Aorta (tissue), 5 donors: ENCODE measurements at regions not wholly inside any gene's neighbourhood (a gene's known extent, or its start where the extent isn't known, plus 50 kb on each side); places are given as distances from the start of the nearest gene placed in this dataset.
"Not testable (repeated sequence)": the region's sequence is repeated elsewhere in the genome, so short reads cannot be mapped to it uniquely, and the experiment has no call there.

Experiments used
- ATAC-seq: fragments of 200-7000 bp; cut with Tn5 transposase; one replicate; pipeline ENCODE4 v1.9.1; 2022; ENCODE audit warnings: moderate library complexity; ENCODE audit not compliant: low FRiP score
- DNase-seq, 2 donors: peaks; one replicate each; pipeline ENCODE4 v3.0.0-alpha.2; 2020
- H3K27ac ChIP-seq, 2 donors: one replicate each; pipeline ENCODE4 v1.5.1; 2013; ENCODE audit warnings: low read length in 2 of 2, mild to moderate bottlenecking in 2 of 2, moderate library complexity in 2 of 2, control low read depth in 1 of 2, inconsistent platforms in 1 of 2, low read depth in 1 of 2
- H3K27me3 ChIP-seq, 2 donors: one replicate each; pipeline ENCODE4 v1.6.1; 2013; ENCODE audit warnings: control low read depth in 1 of 2, low read length in 1 of 2, mild to moderate bottlenecking in 1 of 2, moderate library complexity in 1 of 2; ENCODE audit not compliant: insufficient read depth in 2 of 2, control insufficient read depth in 1 of 2
- H3K36me3 ChIP-seq, 2 donors: one replicate each; pipeline ENCODE4 v1.6.1; 2013; ENCODE audit warnings: control low read depth in 1 of 2, low read length in 1 of 2, mild to moderate bottlenecking in 1 of 2; ENCODE audit not compliant: insufficient read depth in 2 of 2, control insufficient read depth in 1 of 2
- H3K4me1 ChIP-seq, 2 donors: one replicate each; pipeline ENCODE4 v1.6.1; 2013; ENCODE audit warnings: low read length in 2 of 2, control low read depth in 1 of 2, mild to moderate bottlenecking in 1 of 2, moderate library complexity in 1 of 2; ENCODE audit not compliant: insufficient read depth in 2 of 2, control insufficient read depth in 1 of 2
- H3K4me3 ChIP-seq, 2 donors: one replicate each; pipeline ENCODE4 v1.5.1; 2013; ENCODE audit warnings: low read length in 2 of 2, control low read depth in 1 of 2, mild to moderate bottlenecking in 1 of 2
- H3K9me3 ChIP-seq: one replicate; pipeline ENCODE4 v1.6.1; 2013; ENCODE audit warnings: mild to moderate bottlenecking, low read length; ENCODE audit not compliant: control insufficient read depth
- WGBS, 2 donors: extraction: QIAGEN DNeasy Blood & Tissue Kit; methylation state at CpG; one replicate each; pipeline ENCODE4 v1.1.7; 2013; 5-methylcytosine and 5-hydroxymethylcytosine counted together
- intact Hi-C, 2 donors: fragments of 100-400 bp; cut with DNase I; formaldehyde crosslinking; loops; one replicate each; pipeline versions ENCODE4 v1.14.2 to v1.15.0; 2022
- donor health status: healthy with polysubstance abuse.
- donor health status: Bipolar disorder and iron deficiency.
- donor health status: DM: no; HTN: no; CAD: no.
- donor health status: DM: no; HTN: no; CAD: no.
- donor health status: DM: yes; HTN: yes; CAD: no.

DNA sequence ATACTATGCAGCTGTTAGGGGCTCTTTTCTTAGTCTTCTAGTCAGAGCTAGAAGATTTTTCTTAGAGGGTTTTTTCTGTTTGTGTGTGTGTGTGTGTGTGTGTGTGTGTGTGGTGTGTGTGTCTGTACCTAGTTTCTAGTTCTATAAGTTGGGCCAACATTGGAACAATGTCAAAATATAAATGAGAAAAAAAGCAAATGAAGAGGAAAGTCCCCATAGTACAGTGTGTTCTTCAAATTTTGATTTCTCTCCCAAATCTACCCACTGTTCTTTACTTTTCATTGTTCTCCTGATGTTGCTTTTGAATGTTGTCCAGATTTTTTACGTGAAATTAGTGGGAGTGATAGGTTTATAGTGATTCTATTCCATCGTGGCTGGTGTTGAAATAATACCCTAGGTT is 2153.4 kb upstream of the RAG2 start:
- Histone ChIP-seq H3K27ac (no peak overlapping the region), H3K4me1 (no peaks in the 10 kb centered on the region), H3K4me3 (no peak overlapping the region), H3K27me3 (no peaks in the 10 kb centered on the region), H3K36me3 (no peaks in the 10 kb centered on the region), H3K9me3 (no peaks in the 10 kb centered on the region)
- ATAC-seq (no peak), DNase-seq (no peak)
- 27 to 29% methylated on average over 2 of the region's 2 CpGs for WGBS, 2 donors
- intact Hi-C loops: no loop called here

DNA sequence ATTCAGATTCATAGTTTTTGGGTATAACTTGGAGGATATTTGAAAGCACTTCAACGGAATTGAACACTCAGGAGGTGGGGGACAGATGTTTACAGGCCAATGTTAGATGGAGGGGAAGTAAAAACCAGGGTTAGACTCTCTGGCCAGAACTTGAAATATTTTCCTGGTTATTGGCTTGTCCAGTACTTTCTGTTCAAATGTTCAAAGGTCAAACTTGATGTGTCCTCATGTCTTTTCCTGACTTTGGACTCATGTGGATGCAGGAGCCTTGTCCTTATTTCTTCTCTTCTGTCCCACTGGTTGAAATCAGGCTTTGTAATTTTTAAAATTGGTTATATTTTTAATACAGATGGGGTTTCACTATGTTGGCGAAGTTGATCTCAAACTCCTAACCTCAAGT is 2148.5 kb upstream of the RAG2 start:
- H3K27ac ChIP-seq, H3K27me3 ChIP-seq, DNase-seq, H3K36me3 ChIP-seq, intact Hi-C loops, H3K9me3 ChIP-seq, H3K4me3 ChIP-seq, ATAC-seq, H3K4me1 ChIP-seq: not testable (repeated sequence)
- 95% methylated on average over 2 of the region's 2 CpGs for WGBS, 2 donors

DNA sequence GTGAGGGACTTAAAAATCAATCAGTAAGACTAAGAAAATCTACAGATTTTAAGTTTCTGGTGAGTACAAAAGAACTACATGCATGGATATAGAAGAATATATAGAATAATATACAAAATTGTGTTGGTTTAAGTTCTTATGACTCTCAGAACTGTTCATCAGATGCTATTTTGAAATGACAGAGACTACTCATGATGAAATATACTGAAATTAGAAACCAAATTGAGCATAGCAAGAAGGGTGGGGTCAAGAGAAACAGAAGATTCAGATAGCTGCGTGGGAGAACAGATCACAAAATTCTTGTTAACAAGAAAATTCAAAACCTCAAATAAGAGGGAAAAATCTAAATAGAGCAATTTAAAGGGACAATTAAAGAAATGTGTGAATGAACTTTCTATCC is 2125.3 kb upstream of the RAG2 start:
- Histone ChIP-seq H3K4me1 (no peaks in the 10 kb centered on the region), H3K36me3 (no peaks in the 10 kb centered on the region), H3K27ac (no peak overlapping the region), H3K9me3 (no peaks in the 10 kb centered on the region), H3K27me3 (no peaks in the 10 kb centered on the region), H3K4me3 (no peak overlapping the region)
- ATAC-seq (no peak), DNase-seq (no peak)
- WGBS, 2 donors: 91 to 94% methylated on average over 1 of the region's 1 CpG
- intact Hi-C loops: no loop called here

DNA sequence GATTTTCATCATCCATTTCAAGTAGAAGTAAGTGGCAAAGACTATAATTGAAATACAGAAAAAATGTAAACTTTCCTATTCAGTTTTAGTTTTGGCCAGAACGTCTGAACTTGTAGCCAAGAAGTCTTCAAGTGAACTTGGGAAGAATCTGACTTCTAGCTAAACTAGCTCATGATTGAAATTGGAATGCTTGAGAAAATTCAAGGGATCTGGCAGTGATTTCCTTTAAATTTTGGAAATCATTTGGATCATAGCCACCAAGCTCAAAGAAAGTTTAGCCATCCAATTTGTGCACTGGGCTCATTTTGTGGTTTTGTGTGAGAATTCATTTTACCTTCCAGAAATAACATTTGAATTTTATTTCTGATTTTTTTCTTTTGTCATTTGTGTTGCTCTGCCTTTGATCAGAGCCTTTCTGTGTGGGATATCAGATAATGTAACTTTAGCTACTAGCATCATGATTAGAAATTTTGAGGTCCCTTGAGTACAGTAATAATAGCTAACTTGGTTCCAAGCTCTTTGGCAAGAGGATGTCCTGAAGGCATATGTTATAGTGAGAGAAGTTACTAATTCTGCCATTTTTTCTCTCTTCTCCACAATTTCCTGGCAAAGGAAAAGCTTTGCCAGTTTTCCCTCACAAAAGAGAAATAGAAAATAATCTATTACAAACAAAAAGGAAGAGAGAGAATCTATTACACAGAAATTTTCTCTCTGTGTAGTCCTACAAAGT is 2123.7 kb upstream of the RAG2 start:
- WGBS, 2 donors: 0 to 7% methylated on average over 1 of the region's 1 CpG
- no peaks in the 10 kb centered on the region for H3K27me3 ChIP-seq
- H3K36me3 ChIP-seq: no peaks in the 10 kb centered on the region
- ATAC-seq (no peak), DNase-seq (no peak)
- H3K4me1 ChIP-seq: no peaks in the 10 kb centered on the region
- H3K4me3 ChIP-seq: no peak overlapping the region
- intact Hi-C loops: no loop called here
- no peaks in the 10 kb centered on the region for H3K9me3 ChIP-seq
- no peak overlapping the region for H3K27ac ChIP-seq

DNA sequence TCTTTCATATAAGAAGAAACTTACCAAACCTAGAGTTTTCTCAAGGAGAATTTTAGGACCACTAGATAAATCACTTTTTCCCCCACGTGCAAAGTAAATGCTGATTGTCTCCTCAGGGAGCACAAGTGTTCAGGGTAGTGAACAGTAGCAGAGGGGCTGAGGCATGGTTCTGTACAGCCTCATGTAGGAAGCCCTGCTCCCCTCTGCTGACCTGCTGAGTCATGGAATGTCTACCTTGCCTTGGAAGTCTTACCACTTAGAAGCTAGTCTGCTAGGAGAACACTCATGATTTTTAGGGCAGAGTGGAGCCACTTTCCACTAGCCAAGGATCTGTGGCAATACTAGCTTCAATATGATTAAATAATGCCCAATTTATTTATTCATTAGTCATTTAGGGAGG is 2120.6 kb upstream of the RAG2 start:
- no peak for DNase-seq
- intact Hi-C loops: no loop called here
- no peaks in the 10 kb centered on the region for H3K4me1 ChIP-seq
- H3K9me3 ChIP-seq: no peaks in the 10 kb centered on the region
- H3K4me3 ChIP-seq: no peak overlapping the region
- WGBS, 2 donors: 42 to 44% methylated on average over 1 of the region's 1 CpG
- H3K36me3 ChIP-seq: no peaks in the 10 kb centered on the region
- H3K27ac ChIP-seq: no peak overlapping the region
- H3K27me3 ChIP-seq: no peaks in the 10 kb centered on the region
- no peak for ATAC-seq

DNA sequence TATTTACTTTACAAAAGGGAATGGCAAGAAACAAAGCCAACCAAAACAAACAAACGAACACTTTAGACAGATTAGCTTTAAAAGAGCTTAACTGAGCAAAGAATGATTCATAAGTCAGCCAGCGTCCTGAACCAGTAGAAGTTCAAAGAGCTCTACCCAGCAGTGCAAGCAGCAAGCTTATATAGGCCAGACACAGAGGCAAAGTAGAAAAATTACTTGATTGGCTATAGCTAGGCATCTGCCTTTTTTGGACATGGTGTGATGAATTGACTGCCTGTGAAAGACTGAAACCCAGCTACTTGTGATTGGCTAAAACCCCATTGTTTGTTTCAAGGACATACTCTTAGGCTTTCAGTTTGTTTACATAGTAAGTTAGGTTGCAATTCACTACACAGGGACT is 2120.0 kb upstream of the RAG2 start:
- no peaks in the 10 kb centered on the region for H3K36me3 ChIP-seq
- H3K4me1 ChIP-seq: no peaks in the 10 kb centered on the region
- ATAC-seq (no peak), DNase-seq (no peak)
- WGBS, 2 donors: 34 to 35% methylated on average over 2 of the region's 2 CpGs
- H3K27me3 ChIP-seq: no peaks in the 10 kb centered on the region
- H3K27ac ChIP-seq: no peak overlapping the region
- no peak overlapping the region for H3K4me3 ChIP-seq
- intact Hi-C loops: no loop called here
- no peaks in the 10 kb centered on the region for H3K9me3 ChIP-seq

DNA sequence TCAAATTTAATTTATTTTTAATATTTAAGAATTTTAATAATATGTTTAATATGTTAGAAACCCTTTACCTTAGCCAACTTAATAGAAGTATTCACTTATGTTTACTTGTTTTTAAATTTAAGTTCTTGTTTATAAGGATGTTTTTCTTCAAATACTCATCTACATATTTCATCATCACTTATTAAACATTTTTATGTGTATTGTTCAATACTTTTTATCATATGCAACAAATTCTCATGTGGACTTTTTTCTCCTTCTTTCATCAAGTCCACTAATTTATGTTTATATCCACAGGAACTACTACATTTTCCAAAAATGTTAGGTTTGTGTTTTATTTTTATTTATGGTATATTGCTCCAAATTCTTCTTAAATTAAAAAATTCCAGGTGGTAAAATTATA is 2113.1 kb upstream of the RAG2 start:
- H3K27ac ChIP-seq: no peak overlapping the region
- H3K4me1 ChIP-seq: no peaks in the 10 kb centered on the region
- DNase-seq: no peak
- no peaks in the 10 kb centered on the region for H3K36me3 ChIP-seq
- H3K27me3 ChIP-seq: no peaks in the 10 kb centered on the region
- no peak for ATAC-seq
- no peak overlapping the region for H3K4me3 ChIP-seq
- intact Hi-C loops: no loop called here
- no peaks in the 10 kb centered on the region for H3K9me3 ChIP-seq

DNA sequence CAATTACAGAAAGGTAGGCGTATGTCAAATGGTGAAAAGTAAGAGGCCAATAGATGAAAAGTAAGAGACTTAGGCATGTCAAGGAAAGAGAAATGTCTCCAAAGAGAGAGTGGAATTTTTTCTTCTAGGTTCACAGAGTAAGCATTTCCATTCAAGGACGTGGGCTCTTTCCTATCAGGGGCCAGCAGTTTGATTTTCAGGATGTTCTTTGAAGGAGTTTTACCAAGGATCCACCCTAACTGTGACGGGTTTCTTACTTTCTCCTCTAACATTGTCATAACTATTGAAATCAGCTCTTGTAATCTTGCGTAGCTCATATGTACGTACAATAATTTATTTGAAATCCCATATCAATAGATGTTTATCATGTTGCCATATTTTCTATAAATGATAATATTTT is 2112.2 kb upstream of the RAG2 start:
- Histone ChIP-seq H3K27me3 (no peaks in the 10 kb centered on the region), H3K27ac (no peak overlapping the region), H3K4me1 (no peaks in the 10 kb centered on the region), H3K4me3 (no peak overlapping the region), H3K9me3 (no peaks in the 10 kb centered on the region), H3K36me3 (no peaks in the 10 kb centered on the region)
- 84 to 86% methylated on average over 5 of the region's 5 CpGs for WGBS, 2 donors
- ATAC-seq (no peak), DNase-seq (no peak)
- intact Hi-C loops: no loop called here

DNA sequence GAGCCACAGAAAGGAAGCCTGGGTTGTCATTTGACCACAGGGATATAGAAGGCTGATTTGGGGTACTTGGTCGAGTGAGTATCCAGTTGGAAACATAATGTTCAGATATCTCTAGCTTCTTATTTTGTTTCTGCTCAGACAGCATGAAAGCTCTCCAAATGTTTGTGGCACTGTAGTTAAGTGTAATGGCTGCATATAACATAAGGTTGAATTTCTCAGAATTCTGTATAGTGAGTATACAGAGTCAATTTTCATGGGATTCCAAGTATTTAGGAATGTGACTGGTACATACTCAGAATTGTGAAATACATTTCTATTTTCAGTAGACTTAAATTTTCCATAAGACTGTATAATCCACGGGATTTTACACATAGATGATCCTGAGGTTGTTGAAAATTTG is 2102.1 kb upstream of the RAG2 start:
- H3K36me3 ChIP-seq: no peaks in the 10 kb centered on the region
- H3K27me3 ChIP-seq: no peaks in the 10 kb centered on the region
- no peak overlapping the region for H3K4me3 ChIP-seq
- H3K9me3 ChIP-seq: no peaks in the 10 kb centered on the region
- intact Hi-C loops: no loop called here
- ATAC-seq (no peak), DNase-seq (no peak)
- WGBS, 2 donors: 36 to 39% methylated on average over 2 of the region's 2 CpGs
- no peak overlapping the region for H3K27ac ChIP-seq
- no peaks in the 10 kb centered on the region for H3K4me1 ChIP-seq
